Gastrocnemius medialis (tissue), 4 donors: ENCODE measurements at regions not wholly inside any gene's neighbourhood (a gene's known extent, or its start where the extent isn't known, plus 50 kb on each side); places are given as distances from the start of the nearest gene placed in this dataset.

Experiments
- CTCF ChIP-seq, 5 experiments: fragments of 450-650 bp in 3 of 5; fragments of 200-600 bp in 2 of 5; sonication (generic) in 2 of 5; IDR thresholded peaks in 4 of 5; conservative IDR thresholded peaks in 1 of 5; 1 replicate in 4 of 5; 2 replicates in 1 of 5; pipeline ENCODE4 v1.5.1; 2016 to 2019; ENCODE audit warnings: antibody characterized with exemption in 5 of 5, mild to moderate bottlenecking in 3 of 5, moderate library complexity in 3 of 5
- POLR2A ChIP-seq, 2 donors: fragments of 450-650 bp; IDR thresholded peaks; one replicate each; pipeline ENCODE4 v1.6.1; 2017; ENCODE audit warnings: antibody characterized with exemption in 2 of 2, mild to moderate bottlenecking in 2 of 2, moderate library complexity in 2 of 2

DNA sequence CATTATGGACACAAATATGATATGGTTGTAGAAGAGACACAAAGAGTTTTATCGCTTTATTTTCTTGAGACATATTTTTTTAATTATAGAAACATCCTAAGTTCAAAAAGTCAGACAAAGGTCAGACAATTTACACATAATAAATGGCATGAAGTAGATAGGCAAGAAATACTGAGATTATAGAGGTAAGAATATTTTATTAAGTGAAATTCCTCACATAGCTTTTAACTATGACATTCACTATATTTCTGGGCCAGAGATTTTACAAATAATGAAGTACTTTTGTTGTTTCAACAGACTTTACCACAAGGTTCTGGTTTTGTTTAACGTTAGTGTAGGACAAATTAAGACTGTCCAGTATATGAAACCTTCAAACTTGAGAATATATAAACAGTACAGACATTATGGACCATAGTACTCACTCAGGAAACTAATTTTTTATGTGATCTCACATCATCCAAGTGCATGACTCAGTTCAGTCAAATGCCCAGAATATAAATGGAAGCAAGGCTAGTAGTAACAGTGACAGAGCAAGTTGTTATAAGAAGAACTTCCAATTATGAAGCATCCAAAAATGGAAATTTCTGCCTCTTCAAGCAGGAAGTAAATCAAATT is 394.8 kb downstream of the KCNJ2 start:
- no peak for TF ChIP-seq POLR2A (IDR thresholded peaks at IDR 0.05)
- TF ChIP-seq CTCF (IDR thresholded peaks at IDR 0.05 in 4 of 5, conservative IDR thresholded peaks at IDR 0.05 in 1 of 5) = no peak
